H9 (cell line): ENCODE measurements at regions not wholly inside any gene's neighbourhood (a gene's known extent, or its start where the extent isn't known, plus 50 kb on each side); places are given as distances from the start of the nearest gene placed in this dataset.

Experiments used
- DNase-seq: peaks from one replicate; pipeline ENCODE4 v3.0.0-alpha.2; 2017
- H2AFZ ChIP-seq: one replicate; pipeline ENCODE4 v1.6.1; 2013; ENCODE audit warnings: mild to moderate bottlenecking, low read length, control low read depth, moderate library complexity
- H2AK5ac ChIP-seq: 2 replicates; pipeline ENCODE4 v1.6.1; 2013; ENCODE audit warnings: low read length, control low read depth, mixed read lengths; ENCODE audit not compliant: insufficient read length
- H2BK120ac ChIP-seq: one replicate; pipeline ENCODE4 v1.6.1; 2013; ENCODE audit warnings: low read depth, mild to moderate bottlenecking, low read length, control low read depth, inconsistent platforms; ENCODE audit not compliant: poor library complexity, severe bottlenecking
- H2BK12ac ChIP-seq: 2 replicates; pipeline ENCODE4 v1.6.1; 2013; ENCODE audit warnings: low read length, control low read depth, mixed read lengths, low read depth; ENCODE audit not compliant: insufficient read length
- H2BK15ac ChIP-seq: 2 replicates; pipeline ENCODE4 v1.6.1; 2013; ENCODE audit warnings: low read depth, low read length, control low read depth
- H2BK20ac ChIP-seq: one replicate; pipeline ENCODE4 v1.6.1; 2013; ENCODE audit warnings: low read depth, mild to moderate bottlenecking, low read length, control low read depth, inconsistent platforms; ENCODE audit not compliant: poor library complexity, severe bottlenecking
- H2BK5ac ChIP-seq: 2 replicates; pipeline ENCODE4 v1.6.1; 2013; ENCODE audit warnings: low read length, control low read depth, mixed read lengths; ENCODE audit not compliant: insufficient read length
- H3K14ac ChIP-seq: 2 replicates; pipeline ENCODE4 v1.6.1; 2013; ENCODE audit warnings: low read length, control low read depth; ENCODE audit not compliant: insufficient read depth
- H3K18ac ChIP-seq: 2 replicates; pipeline ENCODE4 v1.6.1; 2013; ENCODE audit warnings: low read depth, mild to moderate bottlenecking, mixed read lengths, low read length, control low read depth; ENCODE audit not compliant: insufficient read length
- H3K23ac ChIP-seq: 2 replicates; pipeline ENCODE4 v1.6.1; 2013; ENCODE audit warnings: low read length, control low read depth, mixed read lengths, low read depth; ENCODE audit not compliant: insufficient read length
- H3K23me2 ChIP-seq: 2 replicates; pipeline ENCODE4 v1.6.1; 2013; ENCODE audit warnings: low read depth, mild to moderate bottlenecking, mixed read lengths, low read length, control low read depth; ENCODE audit not compliant: insufficient read length, poor library complexity, severe bottlenecking
- H3K27ac ChIP-seq: 2 replicates; pipeline ENCODE4 v1.5.1; 2013; ENCODE audit warnings: low read length, control low read depth, mixed read lengths, low read depth; ENCODE audit not compliant: insufficient read length
- H3K27me3 ChIP-seq: 2 replicates; pipeline ENCODE4 v1.6.1; 2013; ENCODE audit warnings: low read length, control low read depth, inconsistent platforms; ENCODE audit not compliant: insufficient read depth
- H3K4ac ChIP-seq: 2 replicates; pipeline ENCODE4 v1.6.1; 2013; ENCODE audit warnings: low read depth, mild to moderate bottlenecking, control low read depth, inconsistent platforms, low read length, moderate library complexity
- H3K4me1 ChIP-seq: 2 replicates; pipeline ENCODE4 v1.6.1; 2013; ENCODE audit warnings: low read length, control low read depth, inconsistent platforms; ENCODE audit not compliant: insufficient read depth
- H3K4me2 ChIP-seq: 2 replicates; pipeline ENCODE4 v1.6.1; 2013; ENCODE audit warnings: low read length, control low read depth, mixed read lengths; ENCODE audit not compliant: insufficient read length, insufficient read depth
- H3K56ac ChIP-seq: 2 replicates; pipeline ENCODE4 v1.6.1; 2013; ENCODE audit warnings: low read depth, mild to moderate bottlenecking, mixed read lengths, low read length, control low read depth; ENCODE audit not compliant: insufficient read length
- H3K79me1 ChIP-seq: 2 replicates; pipeline ENCODE4 v1.6.1; 2013; ENCODE audit warnings: low read depth, mild to moderate bottlenecking, moderate library complexity, low read length, control low read depth, inconsistent platforms; ENCODE audit not compliant: insufficient read depth, poor library complexity, severe bottlenecking
- H3K79me2 ChIP-seq: 2 replicates; pipeline ENCODE4 v1.6.1; 2013; ENCODE audit warnings: low read length, control low read depth, inconsistent platforms; ENCODE audit not compliant: insufficient read depth
- H3K9ac ChIP-seq: 2 replicates; pipeline ENCODE4 v1.6.1; 2013; ENCODE audit warnings: low read length, control low read depth, mixed read lengths; ENCODE audit not compliant: insufficient read length; ENCODE audit errors: extremely low read depth
- H3K9me3 ChIP-seq: one replicate; pipeline ENCODE4 v1.6.1; 2013; ENCODE audit warnings: low read depth, low read length, inconsistent platforms; ENCODE audit not compliant: control insufficient read depth
- H3T11ph ChIP-seq: one replicate; pipeline ENCODE4 v1.6.1; 2013; ENCODE audit warnings: mild to moderate bottlenecking, low read length, control low read depth, inconsistent platforms
- H4K20me1 ChIP-seq: one replicate; pipeline ENCODE4 v1.6.1; 2013; ENCODE audit not compliant: control insufficient read depth, insufficient read length, insufficient read depth
- H4K5ac ChIP-seq: 2 replicates; pipeline ENCODE4 v1.6.1; 2013; ENCODE audit warnings: low read depth, mild to moderate bottlenecking, mixed read lengths, low read length, control low read depth; ENCODE audit not compliant: insufficient read length
- H4K8ac ChIP-seq: replicated peaks from 2 replicates; pipeline ENCODE4 v1.6.1; 2013; ENCODE audit warnings: low read length, control low read depth, mixed read lengths, low read depth; ENCODE audit not compliant: insufficient read length
- H4K91ac ChIP-seq: 2 replicates; pipeline ENCODE4 v1.6.1; 2013; ENCODE audit warnings: low read depth, mild to moderate bottlenecking, moderate library complexity, mixed read lengths, low read length, control low read depth; ENCODE audit not compliant: insufficient read length
- H3K27ac Mint-ChIP-seq, 3 experiments: 2 replicates in 2 of 3; 3 replicates in 1 of 3; pipeline ENCODE4 v1.8.0; 2020 to 2021; ENCODE audit warnings: mixed read lengths in 3 of 3, mild to moderate bottlenecking in 1 of 3, moderate library complexity in 1 of 3
- H3K27me3 Mint-ChIP-seq: 2 replicates; pipeline ENCODE4 v1.8.0; 2021; ENCODE audit warnings: low read depth, mild to moderate bottlenecking, moderate library complexity, mixed read lengths
- H3K36me3 Mint-ChIP-seq, 3 experiments: 2 replicates in 2 of 3; 3 replicates in 1 of 3; pipeline ENCODE4 v1.8.0; 2020 to 2021; ENCODE audit warnings: low read depth in 3 of 3, mixed read lengths in 3 of 3; ENCODE audit not compliant: insufficient read depth in 1 of 3
- H3K4me1 Mint-ChIP-seq, 2 experiments: 2 replicates each; pipeline ENCODE4 v1.8.0; 2020; ENCODE audit warnings: mixed read lengths in 2 of 2
- H3K4me3 Mint-ChIP-seq, 2 experiments: 2 replicates in 1 of 2; 3 replicates in 1 of 2; pipeline ENCODE4 v1.8.0; 2020 to 2021; ENCODE audit warnings: mild to moderate bottlenecking in 2 of 2, mixed read lengths in 2 of 2, moderate library complexity in 1 of 2
- H3K9me3 Mint-ChIP-seq, 2 experiments: 2 replicates in 1 of 2; 3 replicates in 1 of 2; pipeline ENCODE4 v1.8.0; 2020; ENCODE audit warnings: mild to moderate bottlenecking in 2 of 2, mixed read lengths in 2 of 2, moderate library complexity in 1 of 2
- CTCF ChIP-seq: fragments of 200-600 bp; sonication (generic); conservative IDR thresholded peaks from 3 replicates; pipeline ENCODE4 v1.8.0; 2021; ENCODE audit warnings: antibody characterized with exemption, mild to moderate bottlenecking
- WGBS: extraction: QIAGEN DNeasy Blood & Tissue Kit; methylation state at CpG from one replicate; pipeline ENCODE4 v1.1.7; 2013; ENCODE audit warnings: missing lambda C conversion rate, low lambda C conversion rate, mixed read lengths; ENCODE audit not compliant: insufficient read length; ENCODE audit errors: extremely low coverage; 5-methylcytosine and 5-hydroxymethylcytosine counted together

GRCh38 chr7:46421441-46422230, 500.6 kb upstream of the IGFBP3 start:
- Histone ChIP-seq H3K79me2 (no peaks in the 10 kb centered on the region), H3T11ph (no peak overlapping the region)

More at GRCh38 chr7:46421441-46422230, 500.6 kb upstream of the IGFBP3 start:
- Histone ChIP-seq H3K27me3 (no peaks in the 10 kb centered on the region), H2BK20ac (no peak overlapping the region), H3K4ac (no peak overlapping the region), H2BK12ac (no peak overlapping the region), H2BK5ac (no peak overlapping the region), H3K18ac (no peak overlapping the region), H3K23ac (no peak overlapping the region), H3K4me1 (no peaks in the 10 kb centered on the region), H3K9me3 (no peaks in the 10 kb centered on the region), H2AFZ (no peak overlapping the region), H3K4me2 (no peak overlapping the region), H3K14ac (no peak overlapping the region), H2AK5ac (no peak overlapping the region), H3K23me2 (no peaks in the 10 kb centered on the region), H3K79me1 (no peaks in the 10 kb centered on the region), H3K56ac (no peak overlapping the region), H4K5ac (no peak overlapping the region), H2BK120ac (no peak overlapping the region), H3K27ac (no peak overlapping the region), H2BK15ac (no peak overlapping the region), H4K20me1 (no peaks in the 10 kb centered on the region), H3K9ac (no peak overlapping the region), H4K8ac (no peak overlapping the region), H4K91ac (no peak overlapping the region)
- no peak overlapping the region for H3K4me3 Mint-ChIP-seq
- no peak overlapping the region for H3K27ac Mint-ChIP-seq
- no peak for TF ChIP-seq CTCF
- no peak for DNase-seq
- H3K36me3 Mint-ChIP-seq, result peaks cover 0 to 9% (median 0%) of the 10 kb centered on the region in 3 experiments; a peak in 1 of 7 replicates
- no peaks in the 10 kb centered on the region for H3K4me1 Mint-ChIP-seq
- no peaks in the 10 kb centered on the region for H3K9me3 Mint-ChIP-seq
- WGBS, result no CpG with 5 or more reads among the region's 2 CpGs
- no peaks in the 10 kb centered on the region; the same call in 1 of the 2 replicates for H3K27me3 Mint-ChIP-seq
